DMS114 treated with DMSO at 0.1 percent for 48 hours (cell line): ENCODE measurements at regions not wholly inside any gene's neighbourhood (a gene's known extent, or its start where the extent isn't known, plus 50 kb on each side); places are given as distances from the start of the nearest gene placed in this dataset.

Experiments used
- DNase-seq: peaks from one replicate; lab custom pipeline; 2025; ENCODE audit not compliant: unreplicated experiment; lab: John Stamatoyannopoulos, UW

- no peak for DNase-seq
Measured at GRCh38 chr2:49262801-49263560, 108.7 kb upstream of the FSHR start.

DNA sequence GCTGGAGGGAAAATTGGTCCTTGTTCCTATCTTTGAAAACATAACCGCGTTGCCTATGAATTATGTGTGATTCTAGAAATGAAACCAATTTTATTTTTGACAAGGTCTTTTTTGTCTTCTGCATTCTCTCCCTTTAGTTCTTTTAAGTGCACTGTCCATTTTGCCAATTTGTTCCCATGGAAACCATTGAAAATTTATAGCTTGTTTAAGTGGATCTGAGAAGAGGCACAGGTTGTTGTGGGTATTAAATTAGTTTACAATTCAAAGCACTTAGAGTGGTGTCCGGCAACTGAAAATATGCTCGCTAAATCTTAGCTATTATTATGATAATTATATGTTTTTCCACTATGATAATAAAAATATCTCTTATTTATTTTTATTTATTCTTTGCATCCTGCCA lies 107.5 kb upstream of the FSHR start:
- DNase-seq: no peak

- no peak for DNase-seq
Measured at GRCh38 chr2:49260979-49261538, 106.7 kb upstream of the FSHR start.

- no peak for DNase-seq
Measured at GRCh38 chr2:49259926-49260325, 105.6 kb upstream of the FSHR start.

DNA sequence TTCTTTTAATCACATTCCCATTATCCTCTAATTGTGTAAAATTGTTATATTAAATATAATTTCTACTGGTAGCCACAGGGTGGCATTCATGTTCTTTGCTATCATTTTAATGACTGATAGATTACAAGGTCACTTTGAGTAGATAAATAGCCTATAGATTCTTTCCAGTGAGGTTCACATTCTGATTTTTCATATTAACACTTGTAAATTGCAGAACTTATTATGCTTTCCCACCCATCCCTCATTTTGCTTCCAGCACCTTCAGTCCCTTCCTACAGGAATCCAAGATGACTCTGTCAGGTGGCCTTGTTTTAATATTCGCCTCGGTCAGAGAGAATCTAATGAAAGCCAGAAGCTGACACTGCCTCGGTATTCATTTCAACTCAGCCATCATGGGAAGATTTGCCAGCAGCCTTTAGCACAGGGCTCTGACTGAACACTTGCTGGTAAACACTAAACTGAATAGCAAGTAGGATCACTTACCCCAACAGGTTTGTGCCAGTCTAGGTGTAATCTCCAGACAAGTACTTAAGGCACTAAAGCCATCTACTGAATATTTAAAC lies 101.2 kb upstream of the FSHR start:
- DNase-seq: no peak

DNA sequence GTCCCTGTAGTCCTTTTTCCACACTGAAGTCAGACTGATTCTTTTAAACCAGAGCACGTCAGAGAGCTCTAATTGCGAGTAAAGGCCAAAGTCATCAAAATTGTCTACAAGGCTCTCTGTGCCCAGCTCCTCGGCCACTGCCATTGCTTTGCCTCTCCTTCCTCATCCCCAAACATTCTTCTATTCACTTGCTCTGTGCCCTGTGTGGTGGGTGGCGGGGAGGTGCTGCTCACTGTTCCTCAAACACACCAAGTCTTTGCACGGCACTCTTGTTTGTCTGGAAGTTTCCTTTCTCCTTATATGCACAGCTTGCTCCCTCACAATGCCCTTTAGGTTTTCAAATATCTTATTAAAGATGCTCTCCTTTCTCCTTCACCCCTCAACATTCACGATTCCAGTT lies 100.1 kb upstream of the FSHR start:
- DNase-seq: no peak

DNA sequence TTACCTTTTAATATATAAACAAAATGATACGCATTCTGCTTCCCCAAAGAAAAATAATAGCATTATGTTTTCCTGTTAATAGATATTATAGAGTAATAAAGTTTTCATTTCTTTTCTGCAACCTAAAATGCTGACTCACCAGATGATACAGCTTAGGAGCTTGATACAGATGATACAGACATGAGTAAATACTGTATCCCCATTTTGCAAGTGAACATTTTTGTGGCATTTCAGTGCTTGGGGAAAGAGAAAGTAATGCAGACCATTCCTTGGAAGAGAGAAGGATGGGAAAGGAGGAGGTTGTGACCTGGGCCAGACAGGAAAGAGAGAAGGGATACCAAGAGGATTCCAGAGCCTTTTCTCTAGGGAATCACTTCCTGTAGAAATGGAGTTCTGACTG lies 97.5 kb upstream of the FSHR start:
- no peak for DNase-seq

DNA sequence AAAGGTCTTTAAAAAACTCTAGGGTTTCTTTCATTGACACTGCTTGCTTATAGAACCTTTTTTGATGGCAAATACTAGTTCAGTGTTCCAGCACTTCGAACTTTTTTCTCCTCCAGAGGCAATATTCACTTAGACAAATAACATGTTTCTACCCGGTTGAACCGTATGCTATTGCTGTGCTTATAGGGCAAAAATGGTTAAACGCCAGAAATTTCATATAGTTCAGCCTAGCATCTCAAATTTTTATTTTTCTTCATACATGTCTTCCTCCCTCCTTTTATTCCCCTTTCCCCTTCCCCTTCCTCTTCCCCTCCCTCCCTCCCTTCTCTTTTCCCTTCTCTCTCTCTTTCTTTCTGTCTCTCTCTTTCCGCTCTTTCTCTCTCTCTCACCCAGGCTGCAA lies 96.9 kb upstream of the FSHR start:
- DNase-seq: no peak

DNA sequence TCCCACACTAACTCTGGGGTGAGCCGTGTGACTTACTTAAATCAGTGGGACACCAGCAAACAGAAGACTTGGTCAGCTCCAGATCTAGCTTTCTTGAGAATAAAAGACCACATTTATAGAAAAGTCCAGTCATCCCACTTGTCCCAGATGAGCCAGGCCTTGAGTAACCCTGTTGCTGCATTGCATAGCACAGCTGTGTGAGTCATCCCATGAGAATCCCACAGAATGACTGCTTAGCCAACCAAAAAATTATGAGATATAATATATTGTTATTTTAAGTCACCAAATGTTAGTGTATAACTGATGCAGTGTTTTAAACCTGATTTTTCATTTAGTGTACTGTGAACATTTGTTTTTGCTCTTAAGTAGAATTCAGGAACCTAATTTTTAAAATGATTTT lies 94.2 kb upstream of the FSHR start:
- DNase-seq: no peak

DNA sequence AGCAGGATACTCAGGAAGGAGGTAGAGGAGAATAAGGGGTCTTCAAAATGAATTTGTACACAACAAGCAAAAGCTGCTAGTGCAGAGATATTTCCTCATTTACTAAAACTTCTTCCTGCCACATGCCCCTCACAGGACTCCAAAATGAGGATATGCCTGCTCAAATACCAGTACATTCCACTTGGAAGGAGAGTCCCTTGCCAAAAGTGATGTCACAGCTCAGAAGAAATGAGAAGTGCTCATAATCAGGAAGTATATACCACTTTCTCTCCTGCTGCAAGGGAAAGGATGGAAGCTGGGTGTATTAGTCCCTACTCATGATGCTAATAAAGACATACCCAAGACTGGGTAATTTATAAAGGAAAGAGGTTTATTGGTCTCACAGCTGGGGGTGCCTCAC lies 87.7 kb upstream of the FSHR start:
- DNase-seq: no peak

DNA sequence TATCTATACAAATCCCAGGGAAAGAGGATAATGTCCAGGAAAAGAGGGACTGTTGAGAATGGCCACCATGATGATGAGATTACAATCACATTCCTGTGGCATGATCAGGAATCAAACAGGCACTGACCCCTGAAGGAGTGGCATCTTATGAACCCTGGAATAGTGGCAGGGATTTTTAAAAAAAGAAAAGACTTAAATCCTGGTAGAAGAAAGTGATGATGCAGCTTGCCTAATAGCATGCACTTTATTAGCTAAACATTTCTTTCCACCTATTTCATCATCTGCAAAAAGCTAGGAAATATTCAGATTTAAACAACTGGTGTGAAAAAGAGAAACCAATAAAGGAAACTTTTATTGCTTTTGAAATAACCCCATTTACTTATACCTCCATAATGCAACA lies 87.2 kb upstream of the FSHR start:
- DNase-seq: no peak

- DNase-seq: no peak
Measured at GRCh38 chr2:49240608-49241007, 86.3 kb upstream of the FSHR start.

GRCh38 chr2:49238604-49238960 lies 84.3 kb upstream of the FSHR start:
- DNase-seq: no peak

GRCh38 chr2:49237867-49238603 lies 83.7 kb upstream of the FSHR start:
- DNase-seq: no peak

DNA sequence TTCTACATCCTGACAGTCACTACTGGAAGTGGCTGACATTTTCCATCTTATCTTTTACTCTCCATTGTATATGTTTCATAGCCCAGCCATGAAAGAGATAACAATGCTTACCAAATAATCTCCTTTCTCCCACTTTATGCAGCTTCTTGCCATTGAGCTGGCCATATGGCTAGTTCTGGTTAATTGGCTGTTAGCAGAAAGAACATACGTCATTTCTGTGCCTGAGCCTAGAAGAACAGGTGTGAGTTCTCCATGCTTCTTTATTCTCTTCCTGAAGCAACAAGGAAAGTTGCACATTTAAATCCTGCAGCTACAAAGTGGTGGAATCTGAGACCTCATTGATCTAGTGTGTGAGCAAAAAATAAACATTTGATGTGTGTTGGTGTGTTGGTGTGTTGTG lies 82.0 kb upstream of the FSHR start:
- DNase-seq: no peak

DNA sequence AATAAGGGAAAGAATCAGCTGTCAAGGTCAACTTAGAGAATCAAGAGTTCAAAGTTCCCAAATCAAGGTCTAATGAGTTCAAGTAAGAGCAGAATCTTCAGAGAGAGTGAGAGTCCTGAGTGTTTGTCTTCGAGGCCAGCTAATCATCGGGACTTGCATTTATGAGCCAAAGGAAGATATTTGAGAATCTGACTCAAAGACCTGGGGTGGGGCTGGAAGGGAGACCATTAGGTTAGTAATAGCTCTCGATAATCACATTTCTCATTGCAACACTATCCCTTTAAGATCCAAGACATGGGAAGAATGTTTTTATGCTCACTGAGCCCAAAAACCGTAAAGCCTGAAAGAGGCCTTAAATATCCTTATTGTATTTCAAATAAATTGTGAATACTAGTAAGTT lies 72.0 kb upstream of the FSHR start:
- no peak for DNase-seq

- no peak for DNase-seq
Measured at GRCh38 chr2:49225126-49225525, 70.8 kb upstream of the FSHR start.

GRCh38 chr2:49224426-49225010 lies 70.2 kb upstream of the FSHR start:
- no peak for DNase-seq

- DNase-seq: no peak
Measured at GRCh38 chr2:49222975-49223528, 68.7 kb upstream of the FSHR start.

GRCh38 chr2:49219741-49220140 lies 65.4 kb upstream of the FSHR start:
- DNase-seq: no peak

- DNase-seq: no peak
Measured at GRCh38 chr2:49210191-49210590, 55.9 kb upstream of the FSHR start.

GRCh38 chr2:49207204-49207603 lies 52.9 kb upstream of the FSHR start:
- no peak for DNase-seq
